Kidney glomerular epithelial cell (primary cell): ENCODE measurements at regions not wholly inside any gene's neighbourhood (a gene's known extent, or its start where the extent isn't known, plus 50 kb on each side); places are given as distances from the start of the nearest gene placed in this dataset.

Experiments
- DNase-seq: peaks from one replicate; lab custom pipeline; 2025; lab: John Stamatoyannopoulos, UW

GRCh38 chr4:124807421-124807820 is 94.9 kb upstream of the ANKRD50 start:
- no peak for DNase-seq

- no peak for DNase-seq
Measured at GRCh38 chr4:124806403-124806802, 93.9 kb upstream of the ANKRD50 start.

- DNase-seq: no peak
Measured at GRCh38 chr4:124804584-124804983, 92.1 kb upstream of the ANKRD50 start.

GRCh38 chr4:124804041-124804440 is 91.5 kb upstream of the ANKRD50 start:
- no peak for DNase-seq

- no peak for DNase-seq
Measured at GRCh38 chr4:124803641-124804040, 91.1 kb upstream of the ANKRD50 start.

GRCh38 chr4:124803026-124803425 is 90.5 kb upstream of the ANKRD50 start:
- no peak for DNase-seq

GRCh38 chr4:124797223-124797622 is 84.7 kb upstream of the ANKRD50 start:
- DNase-seq: no peak

GRCh38 chr4:124790471-124790870 is 77.9 kb upstream of the ANKRD50 start:
- DNase-seq: no peak

- no peak for DNase-seq
Measured at GRCh38 chr4:124786634-124787033, 74.1 kb upstream of the ANKRD50 start.

- no peak for DNase-seq
Measured at GRCh38 chr4:124785645-124786044, 73.1 kb upstream of the ANKRD50 start.

GRCh38 chr4:124783847-124784246 is 71.3 kb upstream of the ANKRD50 start:
- DNase-seq: no peak

GRCh38 chr4:124777007-124777406 is 64.5 kb upstream of the ANKRD50 start:
- DNase-seq: no peak

- no peak for DNase-seq
Measured at GRCh38 chr4:124768596-124769365, 56.2 kb upstream of the ANKRD50 start.

GRCh38 chr4:124762956-124763355 is 50.4 kb upstream of the ANKRD50 start:
- no peak for DNase-seq
